Neuronal stem cell (in vitro differentiated cells): ENCODE measurements at regions not wholly inside any gene's neighbourhood (a gene's known extent, or its start where the extent isn't known, plus 50 kb on each side); places are given as distances from the start of the nearest gene placed in this dataset.

Source experiments
- DNase-seq: peaks from one replicate; pipeline ENCODE4 v3.0.0-alpha.2; 2013; ENCODE audit warnings: low spot score
- H2AFZ ChIP-seq: one replicate; pipeline ENCODE4 v1.6.1; 2013; ENCODE audit warnings: mild to moderate bottlenecking, low read length, inconsistent platforms
- H2AK5ac ChIP-seq: 2 replicates; pipeline ENCODE4 v1.6.1; 2013; ENCODE audit warnings: low read depth, mild to moderate bottlenecking, inconsistent platforms, low read length, moderate library complexity, mixed read lengths
- H2BK120ac ChIP-seq: 2 replicates; pipeline ENCODE4 v1.6.1; 2013; ENCODE audit warnings: low read depth, mild to moderate bottlenecking, inconsistent platforms, low read length, moderate library complexity, mixed read lengths
- H2BK12ac ChIP-seq: one replicate; pipeline ENCODE4 v1.6.1; 2013; ENCODE audit warnings: low read length, inconsistent platforms
- H2BK15ac ChIP-seq: 2 replicates; pipeline ENCODE4 v1.6.1; 2013; ENCODE audit warnings: mild to moderate bottlenecking, low read length, inconsistent platforms, mixed read lengths
- H2BK5ac ChIP-seq: one replicate; pipeline ENCODE4 v1.6.1; 2013; ENCODE audit warnings: inconsistent platforms, mild to moderate bottlenecking, low read length, moderate library complexity
- H3K14ac ChIP-seq: one replicate; pipeline ENCODE4 v1.6.1; 2013; ENCODE audit warnings: low read length, inconsistent platforms
- H3K18ac ChIP-seq: 2 replicates; pipeline ENCODE4 v1.6.1; 2013; ENCODE audit warnings: low read length, inconsistent platforms
- H3K23ac ChIP-seq: 2 replicates; pipeline ENCODE4 v1.6.1; 2013; ENCODE audit warnings: low read depth, mild to moderate bottlenecking, mixed read lengths, low read length, inconsistent platforms; ENCODE audit not compliant: poor library complexity
- H3K27ac ChIP-seq: replicated peaks from 3 replicates; pipeline ENCODE4 v1.5.1; 2013; ENCODE audit warnings: low read length, inconsistent platforms
- H3K27me3 ChIP-seq, 3 experiments: 2 replicates each; pipeline ENCODE4 v1.6.1; 2013; ENCODE audit warnings: low read length in 3 of 3, mild to moderate bottlenecking in 2 of 3, inconsistent platforms in 1 of 3, low read depth in 1 of 3, mixed read lengths in 1 of 3, moderate library complexity in 1 of 3; ENCODE audit not compliant: control insufficient read depth in 3 of 3, insufficient read depth in 3 of 3
- H3K36me3 ChIP-seq, 2 donors: replicated peaks in 1 of 2; 2 replicates each; pipeline ENCODE4 v1.6.1; 2013; ENCODE audit warnings: low read length in 2 of 2; ENCODE audit not compliant: control insufficient read depth in 2 of 2, insufficient read depth in 2 of 2
- H3K4ac ChIP-seq: 2 replicates; pipeline ENCODE4 v1.6.1; 2013; ENCODE audit warnings: inconsistent platforms, mild to moderate bottlenecking, low read length, moderate library complexity
- H3K4me1 ChIP-seq, 2 donors: 1 replicate in 1 of 2; 2 replicates in 1 of 2; pipeline ENCODE4 v1.6.1; 2013; ENCODE audit warnings: low read length in 2 of 2, low read depth in 1 of 2; ENCODE audit not compliant: control insufficient read depth in 2 of 2, insufficient read depth in 1 of 2
- H3K4me2 ChIP-seq: one replicate; pipeline ENCODE4 v1.6.1; 2013; ENCODE audit warnings: mild to moderate bottlenecking, low read length, inconsistent platforms; ENCODE audit not compliant: insufficient read depth, poor library complexity, severe bottlenecking
- H3K4me3 ChIP-seq, 2 donors: 2 replicates each; pipeline ENCODE4 v1.5.1; 2013; ENCODE audit warnings: low read length in 2 of 2, mild to moderate bottlenecking in 2 of 2, inconsistent platforms in 1 of 2, moderate library complexity in 1 of 2
- H3K79me1 ChIP-seq: one replicate; pipeline ENCODE4 v1.6.1; 2013; ENCODE audit warnings: low read depth, mild to moderate bottlenecking, inconsistent platforms, low read length, moderate library complexity
- H3K9ac ChIP-seq: one replicate; pipeline ENCODE4 v1.6.1; 2013; ENCODE audit warnings: mild to moderate bottlenecking, low read depth, low read length, inconsistent platforms; ENCODE audit not compliant: poor library complexity
- H3K9me3 ChIP-seq, 2 donors: replicated peaks in 1 of 2; 2 replicates each; pipeline versions ENCODE3 to v1.6.1; 2013; ENCODE audit warnings: low read length in 2 of 2, mild to moderate bottlenecking in 2 of 2, inconsistent platforms in 1 of 2, low read depth in 1 of 2, mixed read lengths in 1 of 2, moderate library complexity in 1 of 2; ENCODE audit not compliant: control insufficient read depth in 2 of 2, insufficient read depth in 1 of 2
- H4K8ac ChIP-seq: one replicate; pipeline ENCODE4 v1.6.1; 2013; ENCODE audit warnings: low read depth, mild to moderate bottlenecking, inconsistent platforms, low read length, moderate library complexity
- H4K91ac ChIP-seq: one replicate; pipeline ENCODE4 v1.6.1; 2013; ENCODE audit warnings: low read length, low read depth, mild to moderate bottlenecking, inconsistent platforms; ENCODE audit not compliant: poor library complexity
- WGBS, 2 donors: extraction: QIAGEN DNeasy Blood & Tissue Kit; methylation state at CpG; one replicate each; pipeline ENCODE4 v1.1.7; 2013; ENCODE audit warnings: missing lambda C conversion rate in 2 of 2, mixed read lengths in 1 of 2; ENCODE audit not compliant: insufficient read length in 2 of 2, insufficient replicate concordance in 1 of 2; ENCODE audit errors: extremely low coverage in 2 of 2; 5-methylcytosine and 5-hydroxymethylcytosine counted together

DNA sequence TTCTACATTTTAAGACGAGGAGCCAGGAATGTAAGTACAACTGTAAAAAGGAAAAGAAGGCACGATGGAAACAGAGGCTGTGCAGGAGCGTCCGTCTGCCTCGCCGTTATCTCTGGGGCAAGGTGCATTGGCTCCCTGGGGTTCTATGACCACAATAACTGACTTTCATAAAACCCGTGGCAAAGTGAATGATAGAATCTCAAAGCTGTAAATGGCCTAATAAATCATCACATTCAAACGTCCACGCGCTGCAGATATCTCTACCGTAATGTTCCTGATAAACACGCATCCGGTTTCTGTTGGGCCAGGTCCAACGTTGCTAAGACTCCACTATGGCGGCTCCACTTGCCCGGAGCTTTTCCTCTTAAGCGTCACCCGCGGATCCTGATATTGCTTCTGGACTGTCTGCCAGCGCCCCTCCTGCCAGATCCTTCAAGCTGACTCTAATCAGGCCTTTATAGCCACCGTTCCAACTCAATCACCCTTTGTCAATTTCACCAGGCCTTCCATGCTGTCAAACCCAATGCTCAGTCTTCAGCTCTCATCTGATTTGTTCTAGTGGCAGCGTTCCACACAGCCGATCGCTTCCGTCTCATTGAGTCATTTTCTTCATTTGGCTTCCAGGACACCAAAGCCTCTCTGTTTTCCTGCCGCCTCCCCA is 265.6 kb upstream of the FOXK1 start:
- Histone ChIP-seq H3K4me2 (no peak overlapping the region), H2BK5ac (no peak overlapping the region), H4K8ac (no peak overlapping the region), H2BK12ac (no peak overlapping the region), H3K9me3 (peaks cover 0 to 7% of the 10 kb centered on the region in 2 donors), H2BK120ac (no peak overlapping the region), H3K18ac (no peak overlapping the region), H3K4me1 (no peaks in the 10 kb centered on the region), H2AK5ac (no peak overlapping the region), H3K4ac (no peak overlapping the region), H2AFZ (peak overlapping the region; percentile 17), H3K27me3 (no peaks in the 10 kb centered on the region), H3K23ac (no peak overlapping the region), H4K91ac (no peak overlapping the region), H3K9ac (no peak overlapping the region), H3K14ac (no peak overlapping the region), H3K36me3 (no peaks in the 10 kb centered on the region), H2BK15ac (no peak overlapping the region), H3K4me3 (no peak overlapping the region), H3K79me1 (no peaks in the 10 kb centered on the region), H3K27ac (no peak overlapping the region)
- no CpG with 5 or more reads among the region's 26 CpGs for WGBS, 2 donors
- DNase-seq, result no peak

- DNase-seq, result no peak
- peaks cover 2 to 11% of the 10 kb centered on the region in 2 donors for H3K9me3 ChIP-seq
- H2AK5ac ChIP-seq, result no peak overlapping the region
- no peak overlapping the region for H3K18ac ChIP-seq
- no peak overlapping the region for H2AFZ ChIP-seq
- no peaks in the 10 kb centered on the region for H3K36me3 ChIP-seq
- no peak overlapping the region for H3K4me2 ChIP-seq
- H3K4ac ChIP-seq, result no peak overlapping the region
- H4K8ac ChIP-seq, result no peak overlapping the region
- H3K23ac ChIP-seq, result no peak overlapping the region
- H2BK12ac ChIP-seq, result no peak overlapping the region
- no peak overlapping the region for H4K91ac ChIP-seq
- WGBS, 2 donors, result no CpG with 5 or more reads among the region's 7 CpGs
- no peak overlapping the region for H2BK120ac ChIP-seq
- H2BK5ac ChIP-seq, result no peak overlapping the region
- no peak overlapping the region for H3K27ac ChIP-seq
- H3K4me3 ChIP-seq, result no peak overlapping the region
- no peaks in the 10 kb centered on the region for H3K27me3 ChIP-seq
- H3K4me1 ChIP-seq, result no peaks in the 10 kb centered on the region
- no peak overlapping the region for H3K14ac ChIP-seq
- H3K79me1 ChIP-seq, result no peaks in the 10 kb centered on the region
- H2BK15ac ChIP-seq, result no peak overlapping the region
- H3K9ac ChIP-seq, result no peak overlapping the region
Measured at GRCh38 chr7:4428526-4428925, 253.6 kb upstream of the FOXK1 start.

- H3K9ac ChIP-seq, result no peak overlapping the region
- H3K27me3 ChIP-seq, result peaks cover 0 to 3% (median 0%) of the 10 kb centered on the region in 3 experiments
- H2BK120ac ChIP-seq, result no peak overlapping the region
- H2AK5ac ChIP-seq, result no peak overlapping the region
- H3K14ac ChIP-seq, result no peak overlapping the region
- no peak overlapping the region for H4K91ac ChIP-seq
- peaks cover 0 to 3% of the 10 kb centered on the region in 2 donors for H3K9me3 ChIP-seq
- H2BK5ac ChIP-seq, result no peak overlapping the region
- H3K4me2 ChIP-seq, result no peak overlapping the region
- no peaks in the 10 kb centered on the region for H3K36me3 ChIP-seq
- no peak overlapping the region for H3K27ac ChIP-seq
- no peak for DNase-seq
- H3K23ac ChIP-seq, result no peak overlapping the region
- H4K8ac ChIP-seq, result no peak overlapping the region
- no CpG with 5 or more reads among the region's 1 CpG for WGBS, 2 donors
- H3K4ac ChIP-seq, result no peak overlapping the region
- H3K4me1 ChIP-seq, result no peaks in the 10 kb centered on the region
- no peak overlapping the region for H3K18ac ChIP-seq
- no peak overlapping the region for H2BK12ac ChIP-seq
- no peak overlapping the region for H2AFZ ChIP-seq
- H3K79me1 ChIP-seq, result no peaks in the 10 kb centered on the region
- H3K4me3 ChIP-seq, result no peak overlapping the region
- H2BK15ac ChIP-seq, result no peak overlapping the region
Measured at GRCh38 chr7:4430227-4430626, 251.9 kb upstream of the FOXK1 start.

DNA sequence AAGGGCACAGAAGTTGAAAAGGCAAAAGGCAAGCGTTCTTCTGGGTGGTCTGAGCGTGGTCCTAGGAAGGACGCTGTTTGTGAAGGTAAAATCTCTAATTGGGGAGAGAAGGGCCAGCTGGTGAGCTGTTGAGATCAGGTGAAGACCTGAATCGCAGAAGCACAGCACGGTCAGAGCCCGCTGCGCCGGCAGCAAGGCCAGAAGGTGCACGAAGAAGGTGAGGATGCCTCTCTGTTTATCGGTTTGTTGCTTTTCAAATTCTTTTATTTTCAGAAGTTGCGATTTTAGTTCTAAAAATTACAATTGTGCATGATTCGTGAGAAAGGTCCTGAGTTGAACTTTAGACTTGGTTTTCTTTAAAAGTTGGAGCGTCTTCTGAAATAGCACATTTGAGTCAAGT is 247.8 kb upstream of the FOXK1 start:
- peaks cover 0 to 10% (median 0%) of the 10 kb centered on the region in 3 experiments for H3K27me3 ChIP-seq
- no peak overlapping the region for H3K23ac ChIP-seq
- H2AK5ac ChIP-seq, result no peak overlapping the region
- no peak overlapping the region for H3K4ac ChIP-seq
- no peak overlapping the region for H4K8ac ChIP-seq
- H3K4me1 ChIP-seq, result no peaks in the 10 kb centered on the region
- H2BK15ac ChIP-seq, result no peak overlapping the region
- no peak overlapping the region for H3K14ac ChIP-seq
- no peak overlapping the region for H2BK120ac ChIP-seq
- no CpG with 5 or more reads among the region's 13 CpGs for WGBS, 2 donors
- no peak overlapping the region for H2AFZ ChIP-seq
- H3K79me1 ChIP-seq, result no peaks in the 10 kb centered on the region
- peaks cover 0 to 2% of the 10 kb centered on the region in 2 donors for H3K9me3 ChIP-seq
- no peak overlapping the region for H3K4me2 ChIP-seq
- H3K9ac ChIP-seq, result no peak overlapping the region
- H3K4me3 ChIP-seq, result no peak overlapping the region
- H3K36me3 ChIP-seq, result no peaks in the 10 kb centered on the region
- no peak for DNase-seq
- H2BK5ac ChIP-seq, result no peak overlapping the region
- no peak overlapping the region for H3K27ac ChIP-seq
- no peak overlapping the region for H4K91ac ChIP-seq
- H3K18ac ChIP-seq, result no peak overlapping the region
- no peak overlapping the region for H2BK12ac ChIP-seq
